K562 (cell line): ENCODE measurements at regions not wholly inside any gene's neighbourhood (a gene's known extent, or its start where the extent isn't known, plus 50 kb on each side); places are given as distances from the start of the nearest gene placed in this dataset.

Experiments
- ASH1L ChIP-seq: fragments of 450-650 bp; IDR thresholded peaks from 2 replicates; pipeline ENCODE4 v1.6.1; 2018; ENCODE audit warnings: borderline replicate concordance, mild to moderate bottlenecking, low read depth; ENCODE audit not compliant: partially characterized antibody
- ATF4 ChIP-seq: fragments of 450-650 bp; formaldehyde crosslinking; IDR thresholded peaks from 2 replicates; pipeline ENCODE4 v1.4.0; 2022; ENCODE audit warnings: mild to moderate bottlenecking, moderate library complexity
- CTBP1 ChIP-seq: fragments of 450-650 bp; IDR thresholded peaks from 2 replicates; pipeline ENCODE4 v1.6.1; 2016; ENCODE audit warnings: borderline replicate concordance
- FOXP1 ChIP-seq: sonication (generic); formaldehyde crosslinking; IDR thresholded peaks from 2 replicates; pipeline ENCODE4 v1.8.0; 2022; ENCODE audit warnings: mild to moderate bottlenecking, missing genetic modification reagents
- MBD1 ChIP-seq: fragments of 250-450 bp; sonication (Bioruptor Pico); IDR thresholded peaks from 2 replicates; pipeline ENCODE4 v1.8.0; 2022; ENCODE audit warnings: inconsistent platforms
- MLX ChIP-seq, 2 experiments: fragments of 450-650 bp in 1 of 2; sonication (generic) in 1 of 2; formaldehyde crosslinking; conservative IDR thresholded peaks; 2 replicates each; pipeline versions ENCODE4 v1.4.0 to v1.8.1; 2020 to 2022; ENCODE audit warnings: mild to moderate bottlenecking in 1 of 2, missing genetic modification reagents in 1 of 2
- NR2F6 ChIP-seq: fragments of 450-650 bp; formaldehyde crosslinking; IDR thresholded peaks from 2 replicates; pipeline ENCODE4 v1.4.0; 2020; ENCODE audit warnings: mild to moderate bottlenecking
- POLR2AphosphoS5 ChIP-seq: IDR thresholded peaks from 2 replicates; pipeline ENCODE4 v1.6.1; 2011; ENCODE audit warnings: mild to moderate bottlenecking, low read depth, low read length, moderate library complexity; ENCODE audit not compliant: control insufficient read depth, insufficient read depth
- RBM25 ChIP-seq: fragments of 200-400 bp; formaldehyde crosslinking; IDR thresholded peaks from 2 replicates; pipeline ENCODE4 v1.6.1; 2018; ENCODE audit warnings: low read length, low read depth, moderate library complexity; ENCODE audit not compliant: severe bottlenecking
- SAFB ChIP-seq: fragments of 200-400 bp; formaldehyde crosslinking; IDR thresholded peaks from 2 replicates; pipeline ENCODE4 v1.6.1; 2017; ENCODE audit warnings: low read depth, low read length, borderline replicate concordance
- SPI1 ChIP-seq: IDR thresholded peaks from 2 replicates; pipeline ENCODE4 v1.6.1; 2011; ENCODE audit warnings: low read depth, low read length, control low read depth, borderline replicate concordance
- SRSF3 ChIP-seq: fragments of 200-400 bp; formaldehyde crosslinking; IDR thresholded peaks from 2 replicates; pipeline ENCODE4 v1.6.1; 2016; ENCODE audit warnings: mild to moderate bottlenecking, low read length, moderate library complexity; ENCODE audit not compliant: insufficient read depth
- SRSF7 ChIP-seq: fragments of 200-400 bp; formaldehyde crosslinking; optimal IDR thresholded peaks from 2 replicates; pipeline ENCODE3; 2017; ENCODE audit warnings: mild to moderate bottlenecking, low read depth, low read length
- TCF7 ChIP-seq: sonication (generic); IDR thresholded peaks from 2 replicates; pipeline ENCODE4 v1.6.1; 2016; ENCODE audit warnings: antibody characterized with exemption, borderline replicate concordance
- TRIM28 ChIP-seq: fragments of 450-650 bp; IDR thresholded peaks from 2 replicates; pipeline ENCODE4 v1.6.1; 2017
- ZKSCAN8 ChIP-seq: fragments of 200-800 bp; sonication (Bioruptor generic); IDR thresholded peaks from 2 replicates; pipeline ENCODE4 v1.6.1; 2016; ENCODE audit warnings: missing genetic modification characterization, missing compliant biosample characterization
- ZNF124 ChIP-seq: sonication (generic); formaldehyde crosslinking; IDR thresholded peaks from 2 replicates; pipeline ENCODE4 v1.8.1; 2022; ENCODE audit warnings: missing genetic modification reagents
- ZNF217 ChIP-seq: sonication (generic); formaldehyde crosslinking; IDR thresholded peaks from 2 replicates; pipeline ENCODE4 v1.8.0; 2022; ENCODE audit warnings: mild to moderate bottlenecking, missing genetic modification reagents
- ZNF239 ChIP-seq: fragments of 250-450 bp; sonication (Bioruptor Pico); IDR thresholded peaks from 2 replicates; pipeline ENCODE4 v1.4.0; 2020; ENCODE audit warnings: mild to moderate bottlenecking
- ZNF583 ChIP-seq: fragments of 250-450 bp; sonication (Bioruptor Pico); IDR thresholded peaks from 2 replicates; pipeline ENCODE4 v1.4.0; 2020
- ZNF696 ChIP-seq: fragments of 250-450 bp; sonication (Bioruptor Pico); conservative IDR thresholded peaks from 2 replicates; pipeline ENCODE4 v1.4.0; 2020; ENCODE audit warnings: mild to moderate bottlenecking, moderate library complexity
- TF ChIP-seq, protein P1 (sequence below): fragments of 200-800 bp; sonication (Bioruptor generic); IDR thresholded peaks from 2 replicates; pipeline ENCODE4 v1.6.1; 2017; ENCODE audit warnings: missing genetic modification characterization, missing compliant biosample characterization
- TF ChIP-seq, protein P2 (sequence below): sonication (generic); formaldehyde crosslinking; IDR thresholded peaks from 2 replicates; pipeline ENCODE4 v1.8.0; 2022; ENCODE audit warnings: missing genetic modification reagents, mild to moderate bottlenecking, borderline replicate concordance

GRCh38 chr16:85561248-85562092, 51.7 kb upstream of the GSE1 start (continued):
- TF ChIP-seq TCF7 (no peak), RBM25 (no peak), TRIM28 (no peak; the same call in 1 of the 2 replicates), ZNF217 (no peak), ZKSCAN8 (0 out of 2 replicates have a peak, but pooled peaks have one; percentile 39), ZNF124 (no peak), ATF4 (CRISPR knock-in tag) (no peak), ASH1L (no peak), SRSF7 (no peak), MBD1 (no peak), ZNF239 (CRISPR knock-in tag) (peak; percentile 17; the same call in 1 of the 2 replicates), SRSF3 (no peak), SAFB (no peak; the same call in 1 of the 2 replicates), SPI1 (no peak), FOXP1 (CRISPR knock-in tag) (no peak), ZNF696 (CRISPR knock-in tag) (no peak), MLX (CRISPR knock-in tag; conservative IDR thresholded peaks at IDR 0.05) (no peak), CTBP1 (peak; percentile 64), ZNF583 (CRISPR knock-in tag) (peak; percentile 72; the same call in 1 of the 2 replicates), POLR2AphosphoS5 (peak; percentile 50; the same call in 1 of the 2 replicates), NR2F6 (CRISPR knock-in tag) (0 out of 2 replicates have a peak, but pooled peaks have one; percentile 63)
- TF ChIP-seq, protein P1, sequence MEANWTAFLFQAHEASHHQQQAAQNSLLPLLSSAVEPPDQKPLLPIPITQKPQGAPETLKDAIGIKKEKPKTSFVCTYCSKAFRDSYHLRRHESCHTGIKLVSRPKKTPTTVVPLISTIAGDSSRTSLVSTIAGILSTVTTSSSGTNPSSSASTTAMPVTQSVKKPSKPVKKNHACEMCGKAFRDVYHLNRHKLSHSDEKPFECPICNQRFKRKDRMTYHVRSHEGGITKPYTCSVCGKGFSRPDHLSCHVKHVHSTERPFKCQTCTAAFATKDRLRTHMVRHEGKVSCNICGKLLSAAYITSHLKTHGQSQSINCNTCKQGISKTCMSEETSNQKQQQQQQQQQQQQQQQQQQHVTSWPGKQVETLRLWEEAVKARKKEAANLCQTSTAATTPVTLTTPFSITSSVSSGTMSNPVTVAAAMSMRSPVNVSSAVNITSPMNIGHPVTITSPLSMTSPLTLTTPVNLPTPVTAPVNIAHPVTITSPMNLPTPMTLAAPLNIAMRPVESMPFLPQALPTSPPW: no peak
- TF ChIP-seq, protein P2, sequence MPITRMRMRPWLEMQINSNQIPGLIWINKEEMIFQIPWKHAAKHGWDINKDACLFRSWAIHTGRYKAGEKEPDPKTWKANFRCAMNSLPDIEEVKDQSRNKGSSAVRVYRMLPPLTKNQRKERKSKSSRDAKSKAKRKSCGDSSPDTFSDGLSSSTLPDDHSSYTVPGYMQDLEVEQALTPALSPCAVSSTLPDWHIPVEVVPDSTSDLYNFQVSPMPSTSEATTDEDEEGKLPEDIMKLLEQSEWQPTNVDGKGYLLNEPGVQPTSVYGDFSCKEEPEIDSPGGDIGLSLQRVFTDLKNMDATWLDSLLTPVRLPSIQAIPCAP (CRISPR knock-in tag): no peak
